ENCODE measurements at regions not wholly inside any gene's neighbourhood (a gene's known extent, or its start where the extent isn't known, plus 50 kb on each side); places are given as distances from the start of the nearest gene placed in this dataset.

- Histone ChIP-seq H3K27ac (ENCODE audit: low read length) (no peak overlapping the region), H3K27me3 (ENCODE audit: insufficient read depth, low read length, poor library complexity) (no peaks in the 10 kb centered on the region), H3K4me3 (ENCODE audit: low read depth in 1 of 2, low read length in 2 of 2) (no peak overlapping the region), H3K4me1 (ENCODE audit: insufficient read depth, low read length) (no peaks in the 10 kb centered on the region), H4K20me1 (ENCODE audit: insufficient read depth, low read length) (no peaks in the 10 kb centered on the region), H3K79me2 (ENCODE audit: insufficient read depth, low read length) (no peaks in the 10 kb centered on the region), H3K4me2 (ENCODE audit: insufficient read depth, low read length) (no peak overlapping the region), H2AFZ (ENCODE audit: low read depth, low read length) (no peak overlapping the region), H3K36me3 (ENCODE audit: insufficient read depth, low read length) (no peaks in the 10 kb centered on the region), H3K9ac (ENCODE audit: low read depth, low read length) (no peak overlapping the region), H3K9me3 (ENCODE audit: insufficient read depth, low read length, severe bottlenecking) (no peaks in the 10 kb centered on the region)
- no peak for DNase-seq
- ATAC-seq (ENCODE audit: insufficient read depth, low read depth) = no peak
- no peak for TF ChIP-seq EZH2 (IDR thresholded peaks at IDR 0.05; ENCODE audit: borderline replicate concordance, low read depth, low read length, severe bottlenecking)
- no peak for TF ChIP-seq CTCF (IDR thresholded peaks at IDR 0.05; ENCODE audit: borderline replicate concordance, extremely low read depth, low read length, poor library complexity, severe bottlenecking)
These were observed 769.7 kb downstream of the TAF11L14 start for GRCh38 chr5:18403941-18404438.

GRCh38 chr5:18420711-18421110 is 786.5 kb downstream of the TAF11L14 start:
- no peak for TF ChIP-seq EZH2 (IDR thresholded peaks at IDR 0.05; ENCODE audit: borderline replicate concordance, low read depth, low read length, severe bottlenecking)
- TF ChIP-seq CTCF (IDR thresholded peaks at IDR 0.05; ENCODE audit: borderline replicate concordance, extremely low read depth, low read length, poor library complexity, severe bottlenecking) = no peak
- H3K9ac ChIP-seq (ENCODE audit: low read depth, low read length) = no peak overlapping the region
- H3K36me3 ChIP-seq (ENCODE audit: insufficient read depth, low read length) = no peaks in the 10 kb centered on the region
- DNase-seq (no peak), ATAC-seq (ENCODE audit: insufficient read depth, low read depth) (no peak)
- no peaks in the 10 kb centered on the region for H4K20me1 ChIP-seq (ENCODE audit: insufficient read depth, low read length)
- no peak overlapping the region for H3K4me3 ChIP-seq (ENCODE audit: low read depth in 1 of 2, low read length in 2 of 2)
- H3K79me2 ChIP-seq (ENCODE audit: insufficient read depth, low read length) = no peaks in the 10 kb centered on the region
- no peak overlapping the region for H2AFZ ChIP-seq (ENCODE audit: low read depth, low read length)
- H3K4me2 ChIP-seq (ENCODE audit: insufficient read depth, low read length) = no peak overlapping the region
- H3K4me1 ChIP-seq (ENCODE audit: insufficient read depth, low read length) = no peaks in the 10 kb centered on the region
- no peaks in the 10 kb centered on the region for H3K9me3 ChIP-seq (ENCODE audit: insufficient read depth, low read length, severe bottlenecking)
- no peaks in the 10 kb centered on the region for H3K27me3 ChIP-seq (ENCODE audit: insufficient read depth, low read length, poor library complexity)
- no peak overlapping the region for H3K27ac ChIP-seq (ENCODE audit: low read length)

GRCh38 chr5:18433336-18433735 is 799.1 kb downstream of the TAF11L14 start:
- ATAC-seq (ENCODE audit: insufficient read depth, low read depth) (no peak), DNase-seq (no peak)
- Histone ChIP-seq H2AFZ (ENCODE audit: low read depth, low read length) (no peak overlapping the region), H3K36me3 (ENCODE audit: insufficient read depth, low read length) (no peaks in the 10 kb centered on the region), H3K9me3 (ENCODE audit: insufficient read depth, low read length, severe bottlenecking) (no peaks in the 10 kb centered on the region), H3K4me3 (ENCODE audit: low read depth in 1 of 2, low read length in 2 of 2) (no peak overlapping the region), H3K9ac (ENCODE audit: low read depth, low read length) (no peak overlapping the region), H3K27me3 (ENCODE audit: insufficient read depth, low read length, poor library complexity) (no peaks in the 10 kb centered on the region), H4K20me1 (ENCODE audit: insufficient read depth, low read length) (no peaks in the 10 kb centered on the region), H3K79me2 (ENCODE audit: insufficient read depth, low read length) (no peaks in the 10 kb centered on the region), H3K4me1 (ENCODE audit: insufficient read depth, low read length) (no peaks in the 10 kb centered on the region), H3K4me2 (ENCODE audit: insufficient read depth, low read length) (no peak overlapping the region), H3K27ac (ENCODE audit: low read length) (no peak overlapping the region)
- no peak for TF ChIP-seq EZH2 (IDR thresholded peaks at IDR 0.05; ENCODE audit: borderline replicate concordance, low read depth, low read length, severe bottlenecking)
- no peak for TF ChIP-seq CTCF (IDR thresholded peaks at IDR 0.05; ENCODE audit: borderline replicate concordance, extremely low read depth, low read length, poor library complexity, severe bottlenecking)

- Histone ChIP-seq H3K27ac (ENCODE audit: low read length) (no peak overlapping the region), H3K4me3 (ENCODE audit: low read depth in 1 of 2, low read length in 2 of 2) (no peak overlapping the region), H3K36me3 (ENCODE audit: insufficient read depth, low read length) (no peaks in the 10 kb centered on the region), H3K9me3 (ENCODE audit: insufficient read depth, low read length, severe bottlenecking) (no peaks in the 10 kb centered on the region), H3K4me1 (ENCODE audit: insufficient read depth, low read length) (no peaks in the 10 kb centered on the region), H4K20me1 (ENCODE audit: insufficient read depth, low read length) (no peaks in the 10 kb centered on the region), H2AFZ (ENCODE audit: low read depth, low read length) (no peak overlapping the region), H3K27me3 (ENCODE audit: insufficient read depth, low read length, poor library complexity) (no peaks in the 10 kb centered on the region), H3K9ac (ENCODE audit: low read depth, low read length) (no peak overlapping the region), H3K79me2 (ENCODE audit: insufficient read depth, low read length) (no peaks in the 10 kb centered on the region), H3K4me2 (ENCODE audit: insufficient read depth, low read length) (no peak overlapping the region)
- DNase-seq (no peak), ATAC-seq (ENCODE audit: insufficient read depth, low read depth) (no peak)
- TF ChIP-seq CTCF (IDR thresholded peaks at IDR 0.05; ENCODE audit: borderline replicate concordance, extremely low read depth, low read length, poor library complexity, severe bottlenecking) = no peak
- no peak for TF ChIP-seq EZH2 (IDR thresholded peaks at IDR 0.05; ENCODE audit: borderline replicate concordance, low read depth, low read length, severe bottlenecking)
These were observed 803.9 kb downstream of the TAF11L14 start for GRCh38 chr5:18438126-18438525.

Measured in DND-41 (cell line).